DMS 273 (cell line): ENCODE measurements at regions not wholly inside any gene's neighbourhood (a gene's known extent, or its start where the extent isn't known, plus 50 kb on each side); places are given as distances from the start of the nearest gene placed in this dataset.
"Not testable (repeated sequence)": the region's sequence is repeated elsewhere in the genome, so short reads cannot be mapped to it uniquely, and the experiment has no call there.

Experiments used
- DNase-seq: peaks from one replicate; lab custom pipeline; 2025; ENCODE audit not compliant: unreplicated experiment; lab: John Stamatoyannopoulos, UW

DNA sequence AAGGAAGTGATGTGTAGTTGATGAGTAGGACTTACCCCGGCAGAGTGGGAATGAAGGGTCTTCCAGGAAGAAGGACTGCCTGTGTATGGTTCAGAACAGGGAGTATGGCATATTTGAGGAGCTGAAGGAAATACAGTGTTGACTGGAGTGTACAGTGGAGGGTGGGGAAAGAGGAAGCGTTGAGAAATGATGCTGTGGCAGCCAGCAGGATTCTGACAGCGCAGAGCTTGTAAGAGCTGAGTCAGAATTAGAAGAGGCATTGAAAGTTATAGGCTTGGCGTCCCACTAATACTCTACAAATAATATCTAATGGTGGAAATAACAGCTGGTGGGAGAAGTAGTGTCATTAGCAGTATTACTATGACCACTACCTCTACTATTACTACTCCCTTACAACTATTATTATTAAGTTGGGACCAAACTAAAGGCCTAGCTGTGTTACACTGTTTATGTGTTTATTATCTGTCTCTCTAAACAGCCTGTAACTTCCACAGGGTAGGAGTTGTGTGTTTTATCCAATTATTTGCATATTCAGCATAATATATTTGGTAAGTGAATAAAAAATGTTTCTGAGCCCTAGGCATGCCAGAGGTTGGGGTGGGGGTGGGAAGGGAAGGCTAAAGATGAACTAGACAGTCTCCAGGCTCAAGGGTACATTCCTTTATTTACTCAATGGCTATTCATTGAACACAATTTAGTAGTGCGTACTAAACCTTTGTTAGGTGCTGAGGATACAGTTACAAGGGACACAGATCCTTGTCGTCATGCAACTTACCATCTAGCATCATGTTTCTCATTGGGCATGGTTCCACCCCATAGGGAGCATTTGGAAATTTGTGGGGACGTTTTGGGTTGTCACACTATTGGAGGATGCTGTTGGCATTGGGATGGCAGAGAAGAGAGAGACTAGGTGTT lies 428.8 kb upstream of the ONECUT1 start:
- DNase-seq, result no peak

DNA sequence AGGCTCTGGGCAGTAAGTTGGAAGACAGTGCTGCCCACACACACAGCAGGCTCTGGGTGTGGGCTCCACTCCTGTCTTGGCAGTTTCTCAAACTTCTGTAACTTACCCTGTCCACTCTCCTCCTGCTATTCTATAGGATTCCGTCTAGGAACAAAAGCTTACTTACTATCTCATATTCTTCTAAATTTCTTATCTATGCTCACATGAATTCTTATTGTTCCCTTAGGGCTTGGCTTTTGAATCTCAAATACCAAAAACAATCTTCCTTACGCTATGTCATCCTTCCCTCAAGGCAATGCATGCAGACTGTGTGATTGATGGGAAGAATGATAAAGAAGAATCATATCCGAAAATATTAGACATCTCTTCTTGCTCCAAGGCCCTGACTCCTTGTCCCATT lies 425.9 kb upstream of the ONECUT1 start:
- no peak for DNase-seq

DNA sequence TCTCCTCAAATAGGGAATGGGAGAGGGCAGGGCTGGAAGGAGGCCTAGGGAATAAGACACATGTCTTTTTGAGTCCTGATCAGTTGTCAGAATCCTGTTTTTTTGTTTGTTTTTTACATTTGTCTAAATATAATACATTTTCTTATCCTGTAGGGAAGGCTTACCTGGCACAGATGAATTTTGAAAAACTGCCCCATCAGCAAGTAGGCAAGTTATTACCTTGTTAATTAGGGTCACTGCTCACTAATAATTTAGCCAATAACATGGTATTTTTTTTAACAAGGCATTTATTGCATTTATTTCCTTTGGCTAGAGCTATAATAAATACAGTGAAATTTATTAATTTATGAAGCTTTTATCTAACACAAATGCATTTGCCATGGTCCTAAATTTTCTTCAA lies 423.2 kb upstream of the ONECUT1 start:
- DNase-seq, result no peak

DNA sequence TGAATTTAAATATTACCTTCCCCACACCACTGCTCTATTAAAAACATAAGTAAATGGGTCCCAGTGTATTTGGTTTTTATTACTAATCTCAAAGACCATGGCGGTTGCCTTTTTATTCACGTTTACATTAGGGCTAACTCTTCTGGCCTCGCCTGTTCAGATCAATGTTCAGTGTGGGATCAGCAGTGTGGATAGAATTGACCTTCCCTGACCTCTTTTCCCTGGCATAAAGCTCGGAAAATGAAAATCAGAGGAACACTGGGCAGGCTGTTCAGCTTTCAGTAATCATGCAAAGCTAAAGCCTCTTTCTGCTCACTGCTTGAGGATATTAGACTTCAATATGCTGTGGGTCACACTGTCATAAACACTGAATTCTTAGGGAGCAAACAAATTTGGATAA lies 422.6 kb upstream of the ONECUT1 start:
- no peak for DNase-seq

DNA sequence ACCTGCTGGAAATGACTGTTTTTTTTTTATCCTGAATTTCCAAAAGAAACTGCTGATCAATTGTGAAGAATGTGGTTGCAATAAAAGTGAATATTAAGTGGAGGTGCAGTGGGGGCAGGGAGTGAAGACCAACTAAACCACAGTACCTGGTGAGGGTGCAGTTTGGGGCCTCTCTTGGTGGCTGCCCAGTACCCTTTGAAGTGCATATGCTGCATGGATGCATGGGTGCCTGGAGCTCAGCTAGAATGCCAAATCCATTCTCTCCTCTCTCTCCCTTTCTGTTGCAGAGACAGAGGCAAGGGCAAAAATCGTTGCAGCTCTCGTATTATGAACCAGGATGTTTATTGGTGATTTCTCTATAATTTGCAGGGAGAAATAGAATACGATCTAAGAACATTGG lies 420.5 kb upstream of the ONECUT1 start:
- DNase-seq, result no peak

DNA sequence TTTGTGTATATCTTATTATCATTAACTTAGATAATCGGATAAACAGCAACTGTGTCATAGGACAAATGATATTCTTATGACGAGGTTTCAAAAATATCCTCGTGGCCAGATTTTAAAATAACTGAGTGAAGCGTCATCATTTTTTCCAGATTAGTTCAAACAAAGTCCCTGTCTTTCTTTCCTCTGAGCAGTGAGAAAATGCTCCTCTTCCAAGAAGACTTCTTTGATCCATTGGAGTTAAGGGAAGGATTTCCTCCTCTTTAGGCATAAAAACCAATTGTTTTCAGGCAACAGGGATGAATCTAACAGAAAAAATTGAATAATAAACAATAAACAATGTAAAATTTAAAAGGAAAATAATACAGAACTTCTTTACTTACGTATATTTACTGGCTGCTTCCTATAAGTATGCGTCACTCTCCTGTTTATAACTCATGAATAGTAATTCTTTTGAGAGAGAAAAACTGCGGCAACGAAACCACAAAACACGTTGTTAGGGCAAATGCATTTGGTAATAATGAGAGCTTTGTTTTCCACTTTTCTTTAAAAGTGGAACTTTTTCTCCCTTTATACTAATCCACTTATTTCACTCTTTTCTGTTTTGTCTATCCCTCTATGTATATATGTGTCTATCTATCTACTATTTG lies 419.4 kb upstream of the ONECUT1 start:
- DNase-seq, result no peak

DNA sequence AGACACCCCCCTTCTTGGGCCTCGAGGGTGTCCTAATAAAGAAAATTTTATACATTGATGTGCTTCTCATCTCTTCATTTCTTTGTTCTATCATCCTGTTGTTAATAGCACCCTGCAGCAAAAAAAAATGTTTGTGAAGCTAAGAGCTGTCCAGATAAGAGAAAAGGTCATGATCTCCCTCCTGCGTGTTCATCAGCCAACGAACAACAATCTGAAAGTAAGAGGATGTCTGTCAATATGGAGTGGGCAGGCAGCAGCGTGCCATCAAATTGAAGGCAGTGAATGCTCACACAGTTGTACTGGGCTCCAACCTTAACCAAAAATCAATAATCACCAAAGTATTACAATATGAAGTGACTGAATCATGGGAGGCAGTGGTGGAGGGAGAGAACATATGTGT lies 418.6 kb upstream of the ONECUT1 start:
- no peak for DNase-seq

DNA sequence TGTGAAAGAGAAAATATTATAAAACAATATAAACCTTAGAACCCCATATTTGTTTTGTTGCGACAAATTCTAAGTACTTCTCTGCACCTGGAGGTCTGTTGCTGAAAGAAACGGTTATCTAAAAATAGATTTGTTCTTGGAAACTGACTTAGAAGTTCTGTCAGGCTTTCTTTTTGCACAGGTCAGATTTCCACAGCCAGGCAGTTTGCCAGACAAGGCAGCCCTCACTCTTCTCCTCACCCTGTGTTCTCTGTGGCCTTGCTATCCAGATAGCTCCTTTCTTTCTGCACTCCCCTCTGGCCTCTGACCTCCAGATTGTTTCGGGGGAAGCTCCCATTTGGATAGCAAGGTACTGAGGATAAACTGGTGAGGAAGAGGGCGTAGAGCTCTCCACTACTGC lies 413.3 kb upstream of the ONECUT1 start:
- no peak for DNase-seq

DNA sequence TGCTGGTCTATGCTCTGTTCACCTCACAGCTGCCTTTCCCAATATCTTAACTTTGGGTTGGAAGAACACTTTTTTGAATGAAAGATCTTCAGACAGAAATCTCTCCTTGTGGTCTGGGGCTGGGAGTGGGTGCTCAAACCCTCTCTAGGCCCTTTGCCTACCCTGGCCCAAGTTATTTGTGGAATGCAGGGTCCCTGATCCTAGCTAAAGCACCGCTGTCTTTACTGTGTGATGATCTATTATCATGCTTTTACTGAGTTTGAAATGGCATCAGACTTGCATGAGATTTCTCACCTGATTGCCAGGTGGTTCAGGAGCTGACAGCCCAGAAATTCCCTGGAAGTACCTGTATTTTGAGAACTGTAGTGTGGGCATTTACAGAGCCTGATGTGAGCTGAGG lies 412.7 kb upstream of the ONECUT1 start:
- DNase-seq, result no peak

DNA sequence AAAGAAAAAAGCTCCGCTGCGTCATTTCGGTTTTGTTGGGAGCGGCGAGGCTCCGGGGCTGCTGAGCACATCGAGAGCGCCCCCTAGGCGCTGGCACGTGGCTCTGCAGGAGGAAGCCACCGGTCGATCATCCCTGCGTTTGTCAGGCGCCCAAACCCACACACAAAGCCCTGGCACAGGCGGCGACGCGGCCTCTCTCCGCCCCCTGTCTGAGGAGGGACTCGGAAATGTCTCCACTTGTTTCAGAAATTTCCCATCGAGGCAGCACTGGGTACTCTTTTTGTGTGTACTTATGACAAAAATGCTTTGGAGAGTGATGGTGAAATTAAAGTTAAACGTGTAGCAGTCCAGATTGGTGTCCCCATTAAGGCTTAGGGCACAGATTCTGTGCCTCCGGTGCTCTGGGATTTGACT lies 407.3 kb upstream of the ONECUT1 start:
- DNase-seq, result peak; percentile 79

DNA sequence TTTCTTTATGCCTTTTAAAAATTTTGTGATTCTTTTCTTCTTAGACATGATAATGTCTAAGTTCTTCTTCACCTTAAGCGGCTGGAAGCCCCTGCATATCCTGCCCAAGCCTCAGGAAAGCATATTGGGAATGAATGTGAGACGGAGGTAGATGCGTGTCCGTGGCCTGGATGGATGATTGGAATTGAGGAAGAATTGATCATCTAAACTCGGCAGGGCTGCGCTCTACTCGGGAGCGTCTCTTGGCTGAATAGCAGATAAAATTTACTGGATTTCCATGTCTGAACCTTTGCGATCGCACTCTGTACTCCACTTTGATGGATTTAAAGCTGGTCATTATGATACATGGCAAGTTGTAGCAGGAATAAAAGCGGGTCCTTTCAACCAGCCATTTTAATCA lies 406.7 kb upstream of the ONECUT1 start:
- peak; percentile 5 for DNase-seq

DNA sequence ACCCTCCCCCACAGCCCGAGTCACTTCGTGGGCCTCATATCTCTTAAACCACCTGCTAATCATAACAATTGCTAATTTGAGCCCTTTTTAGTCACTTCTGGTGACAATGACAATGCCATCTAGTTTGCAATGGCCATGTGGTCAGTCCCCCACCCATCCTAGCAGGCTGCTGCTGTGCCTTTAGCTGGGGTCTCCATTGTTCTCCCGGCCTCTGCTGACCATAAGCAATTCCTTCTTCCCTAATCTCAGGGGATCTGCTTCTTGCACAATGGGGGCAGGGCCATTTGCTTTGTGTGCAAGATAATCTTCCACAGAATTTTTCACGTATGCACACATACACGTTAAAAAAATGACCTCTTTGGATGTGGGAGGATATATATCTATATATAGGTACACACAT lies 406.1 kb upstream of the ONECUT1 start:
- DNase-seq, result no peak

DNA sequence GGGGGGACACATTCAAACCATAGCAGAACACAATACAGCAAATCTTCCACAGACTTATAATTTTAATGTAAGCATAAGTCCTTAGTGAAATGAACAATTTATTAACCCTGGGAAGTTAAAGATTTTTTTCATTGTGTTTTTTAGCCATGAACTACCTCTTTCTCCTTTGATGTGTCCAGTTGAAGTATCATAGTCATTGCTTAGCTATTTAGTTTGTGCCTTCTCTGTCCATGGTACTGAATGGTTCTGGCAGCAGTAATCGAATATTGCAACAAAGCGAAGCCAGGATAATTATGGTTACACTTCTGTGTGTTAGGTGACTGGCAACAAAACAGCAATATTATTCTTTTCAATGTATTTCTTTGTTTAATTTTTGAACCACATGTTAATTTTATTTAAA lies 403.0 kb upstream of the ONECUT1 start:
- DNase-seq, result peak; percentile 0

DNA sequence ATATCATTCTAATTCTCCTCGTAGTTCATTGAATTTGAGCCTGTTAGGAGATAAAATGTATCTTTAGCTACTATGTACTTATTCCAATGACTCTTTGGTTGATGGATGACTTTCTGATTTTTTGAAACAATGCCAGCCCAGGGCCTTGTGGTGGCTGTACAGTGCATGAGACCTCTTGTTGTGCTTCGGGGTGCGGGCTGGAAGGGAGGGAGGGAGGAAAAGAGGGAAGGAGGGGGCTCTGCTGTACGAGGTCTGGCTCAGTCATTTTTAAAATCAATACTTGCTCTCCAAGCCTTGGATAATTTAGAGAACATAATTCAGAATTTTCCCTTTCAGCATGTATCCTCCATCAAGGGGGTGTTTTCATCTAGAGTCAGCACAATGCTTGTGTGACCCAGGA lies 399.7 kb upstream of the ONECUT1 start:
- no peak for DNase-seq

DNA sequence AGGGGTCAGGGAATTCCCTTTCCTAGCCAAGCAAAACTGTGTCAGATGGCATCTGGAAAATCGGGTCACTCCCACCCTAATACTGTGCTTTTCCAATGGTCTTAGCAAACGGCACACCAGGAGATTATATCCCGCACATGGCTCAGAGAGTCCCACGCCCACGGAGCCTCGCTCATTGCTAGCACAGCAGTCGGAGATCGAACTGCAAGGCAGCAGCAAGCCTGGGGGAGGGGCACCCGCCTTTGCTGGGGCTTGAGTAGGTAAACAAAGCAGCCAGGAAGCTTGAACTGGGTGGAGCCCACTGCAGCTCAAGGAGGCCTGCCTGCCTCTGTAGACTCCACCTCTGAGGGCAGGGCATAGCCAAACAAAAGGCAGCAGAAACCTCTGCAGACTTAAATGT lies 393.3 kb upstream of the ONECUT1 start:
- not testable (repeated sequence) for DNase-seq

DNA sequence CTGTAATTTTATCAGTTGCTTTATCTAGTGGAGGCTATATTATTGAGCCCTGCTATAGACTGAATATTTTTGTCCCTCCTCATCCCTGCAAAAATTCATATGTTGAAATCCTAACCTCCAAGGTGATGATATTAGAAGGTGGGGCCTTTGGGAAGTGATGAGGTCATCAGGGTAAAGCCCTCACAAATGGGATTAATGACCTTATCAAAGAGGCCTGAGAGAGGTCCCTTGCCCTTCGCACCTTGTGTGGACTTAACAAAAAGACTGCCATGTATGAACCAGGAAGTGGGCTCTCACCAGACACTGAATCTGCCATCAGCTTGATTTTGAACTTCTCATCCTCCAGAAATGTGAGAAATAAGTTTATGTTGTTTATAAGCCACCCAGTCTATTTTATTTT lies 381.4 kb upstream of the ONECUT1 start:
- DNase-seq, result no peak

DNA sequence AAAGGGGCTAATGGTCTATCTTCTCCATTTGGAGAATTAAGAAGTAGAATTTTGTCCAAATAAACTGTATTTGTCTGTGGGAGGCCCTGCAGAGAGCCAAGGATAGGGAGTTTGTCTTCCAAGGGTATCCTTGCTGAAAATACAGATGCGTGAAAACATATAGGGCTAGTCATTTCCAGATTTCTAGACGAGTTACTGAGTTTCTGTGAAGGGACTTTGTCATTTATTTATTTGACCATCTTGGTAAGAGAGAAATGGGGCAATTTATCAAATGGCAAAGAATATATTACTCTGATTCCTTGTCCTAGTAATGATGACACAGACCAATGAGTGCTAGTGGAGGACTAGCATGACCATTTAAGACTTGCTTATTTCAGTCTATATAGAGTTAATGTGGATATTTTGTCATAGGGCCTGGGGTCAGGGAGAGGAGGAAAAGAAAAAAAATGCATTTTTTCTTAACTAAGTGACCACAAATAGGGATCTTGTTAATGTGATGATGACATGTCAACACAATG lies 376.6 kb upstream of the ONECUT1 start:
- DNase-seq, result no peak

DNA sequence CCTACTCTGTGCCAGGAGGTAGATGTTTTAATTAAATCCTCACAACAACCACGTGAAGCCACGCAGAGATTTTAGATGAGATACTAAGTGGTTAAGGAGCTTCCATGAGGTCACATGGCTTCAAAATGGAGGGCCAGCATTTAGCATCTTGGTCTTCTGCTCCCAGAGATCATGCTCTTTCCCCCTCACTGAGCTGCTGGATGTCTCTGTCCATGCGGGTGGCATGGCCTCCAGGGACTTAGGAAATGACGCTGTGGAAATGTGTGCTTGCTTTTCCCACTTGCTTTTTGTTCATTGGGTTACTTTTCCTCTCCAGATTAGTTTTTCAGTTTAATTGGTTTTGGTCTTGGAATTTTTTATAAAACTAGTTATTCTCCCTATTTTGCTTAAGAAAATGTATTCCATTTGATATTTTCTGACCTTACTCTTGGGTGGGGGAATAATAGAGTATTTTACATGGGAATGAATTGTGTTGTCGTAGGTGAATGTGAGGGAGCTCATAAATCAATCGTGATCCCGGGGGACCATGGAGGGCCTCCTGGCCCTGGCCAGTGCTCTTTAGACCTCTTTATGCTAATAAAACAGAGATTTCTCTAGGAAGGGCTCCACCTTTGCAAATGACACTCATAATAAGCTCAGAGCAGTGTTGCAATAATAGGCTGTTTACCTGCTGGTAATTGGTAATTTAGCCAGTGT lies 376.0 kb upstream of the ONECUT1 start:
- no peak for DNase-seq

DNA sequence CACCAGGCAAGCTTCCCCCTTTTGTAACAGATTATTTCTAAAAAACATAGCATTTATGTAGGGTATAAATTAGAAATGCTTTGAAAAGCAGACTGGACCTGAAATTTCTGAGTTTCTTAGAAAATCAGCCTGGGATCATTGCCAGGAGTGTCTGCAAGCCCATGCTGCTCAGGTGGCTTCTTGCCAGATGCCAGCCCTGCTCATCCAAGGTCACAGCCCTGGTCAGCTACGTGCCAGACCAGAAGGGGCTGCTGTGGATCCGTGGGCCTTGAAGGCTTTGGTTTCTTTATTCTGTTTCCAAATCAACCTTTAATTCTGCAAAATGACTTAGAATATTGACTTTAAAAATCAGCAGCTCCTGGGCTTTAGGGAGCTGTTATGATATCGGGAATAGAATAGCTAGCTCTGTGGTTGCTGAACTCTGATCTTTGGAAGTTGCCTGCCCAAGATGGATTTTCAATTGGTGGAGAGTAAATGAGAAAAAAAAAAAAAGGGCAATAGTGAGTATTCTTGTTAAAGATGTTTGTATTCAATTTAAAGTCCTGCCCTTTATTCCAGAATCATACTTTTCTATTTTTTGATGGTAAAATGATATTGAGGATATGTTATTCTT lies 370.1 kb upstream of the ONECUT1 start:
- DNase-seq, result no peak

DNA sequence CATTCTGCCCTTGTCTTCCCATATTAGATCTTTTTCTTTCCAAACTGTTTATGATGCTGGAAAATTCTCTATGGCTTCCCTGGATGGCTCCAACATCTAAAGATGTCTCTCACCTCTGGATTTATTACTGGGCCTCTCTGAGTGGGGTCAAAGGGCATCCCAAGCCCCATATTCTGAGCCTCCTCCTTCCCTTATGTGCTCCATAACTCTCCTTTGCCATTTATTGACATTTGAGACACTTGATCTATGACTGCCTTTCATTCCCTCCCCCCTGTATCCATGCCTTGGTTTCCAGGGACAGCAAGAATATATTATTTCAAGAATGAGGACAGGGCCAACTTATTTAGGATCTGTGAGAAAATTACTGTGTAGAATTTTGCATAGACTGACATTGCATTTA lies 369.3 kb upstream of the ONECUT1 start:
- no peak for DNase-seq

DNA sequence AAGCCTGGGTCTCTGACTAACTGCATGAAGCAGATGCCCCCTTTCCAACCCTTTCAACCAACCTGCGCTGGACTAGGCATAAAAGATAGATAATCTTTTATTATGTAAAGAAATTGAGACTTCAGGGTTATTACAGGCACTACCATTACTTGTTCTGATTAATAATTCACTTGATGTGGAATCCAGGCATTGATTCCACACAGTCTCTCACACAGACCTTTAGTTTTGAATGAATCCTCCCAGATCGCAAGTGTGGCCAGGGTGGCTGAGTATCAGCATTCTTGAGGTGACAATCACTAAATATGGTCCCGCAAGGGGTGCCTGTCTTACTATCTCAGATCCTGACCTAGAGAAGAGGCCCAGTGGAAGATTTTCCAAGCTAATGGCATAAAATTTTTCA lies 368.9 kb upstream of the ONECUT1 start:
- no peak for DNase-seq
